ENCODE measurements at regions not wholly inside any gene's neighbourhood (a gene's known extent, or its start where the extent isn't known, plus 50 kb on each side); places are given as distances from the start of the nearest gene placed in this dataset.
"Not testable (repeated sequence)": the region's sequence is repeated elsewhere in the genome, so short reads cannot be mapped to it uniquely, and the experiment has no call there.

GRCh38 chrX:93868289-93868965 lies 194.4 kb downstream of the FAM133A start:
- Histone ChIP-seq H3K9me3 (ENCODE audit: control insufficient read depth, low read length) (no peaks in the 10 kb centered on the region), H3K4me3 (ENCODE audit: low read length) (no peak overlapping the region), H3K9ac (ENCODE audit: low read length) (no peak overlapping the region), H3K36me3 (ENCODE audit: control insufficient read depth, insufficient read depth, low read length, severe bottlenecking) (no peaks in the 10 kb centered on the region), H3K4me1 (ENCODE audit: control insufficient read depth, insufficient read depth, low read length) (no peaks in the 10 kb centered on the region), H3K27me3 (replicated peaks; ENCODE audit: control insufficient read depth, insufficient read depth, low read length) (peaks cover 16% of the 10 kb centered on the region)
- DNase-seq (ENCODE audit: low read depth): no peak

- no peaks in the 10 kb centered on the region for H3K4me1 ChIP-seq (ENCODE audit: control insufficient read depth, insufficient read depth, low read length)
- H3K4me3 ChIP-seq (ENCODE audit: low read length): no peak overlapping the region
- peaks cover 8% of the 10 kb centered on the region for H3K27me3 ChIP-seq (replicated peaks; ENCODE audit: control insufficient read depth, insufficient read depth, low read length)
- H3K9ac ChIP-seq (ENCODE audit: low read length): no peak overlapping the region
- H3K9me3 ChIP-seq (ENCODE audit: control insufficient read depth, low read length): peaks cover 13% of the 10 kb centered on the region
- peak; percentile 39 for DNase-seq (ENCODE audit: low read depth)
- H3K36me3 ChIP-seq (ENCODE audit: control insufficient read depth, insufficient read depth, low read length, severe bottlenecking): no peaks in the 10 kb centered on the region
These were observed 200.5 kb downstream of the FAM133A start for GRCh38 chrX:93874554-93874953.

- DNase-seq (ENCODE audit: low read depth): no peak
- H3K4me3 ChIP-seq (ENCODE audit: low read length): no peak overlapping the region
- H3K4me1 ChIP-seq (ENCODE audit: control insufficient read depth, insufficient read depth, low read length): no peaks in the 10 kb centered on the region
- peaks cover 8% of the 10 kb centered on the region for H3K27me3 ChIP-seq (replicated peaks; ENCODE audit: control insufficient read depth, insufficient read depth, low read length)
- H3K36me3 ChIP-seq (ENCODE audit: control insufficient read depth, insufficient read depth, low read length, severe bottlenecking): no peaks in the 10 kb centered on the region
- peaks cover 13% of the 10 kb centered on the region for H3K9me3 ChIP-seq (ENCODE audit: control insufficient read depth, low read length)
- no peak overlapping the region for H3K9ac ChIP-seq (ENCODE audit: low read length)
These were observed 201.7 kb downstream of the FAM133A start for GRCh38 chrX:93875621-93876282.

- H3K36me3 ChIP-seq (ENCODE audit: control insufficient read depth, insufficient read depth, low read length, severe bottlenecking); H3K9ac ChIP-seq (ENCODE audit: low read length); DNase-seq (ENCODE audit: low read depth); H3K4me3 ChIP-seq (ENCODE audit: low read length); H3K4me1 ChIP-seq (ENCODE audit: control insufficient read depth, insufficient read depth, low read length); H3K9me3 ChIP-seq (ENCODE audit: control insufficient read depth, low read length); H3K27me3 ChIP-seq (replicated peaks; ENCODE audit: control insufficient read depth, insufficient read depth, low read length): not testable (repeated sequence)
These were observed 247.0 kb downstream of the FAM133A start for GRCh38 chrX:93921041-93921440.

- Histone ChIP-seq H3K4me3 (ENCODE audit: low read length) (no peak overlapping the region), H3K9ac (ENCODE audit: low read length) (no peak overlapping the region), H3K9me3 (ENCODE audit: control insufficient read depth, low read length) (no peaks in the 10 kb centered on the region), H3K4me1 (ENCODE audit: control insufficient read depth, insufficient read depth, low read length) (no peaks in the 10 kb centered on the region), H3K36me3 (ENCODE audit: control insufficient read depth, insufficient read depth, low read length, severe bottlenecking) (no peaks in the 10 kb centered on the region), H3K27me3 (replicated peaks; ENCODE audit: control insufficient read depth, insufficient read depth, low read length) (no peaks in the 10 kb centered on the region)
- DNase-seq (ENCODE audit: low read depth): no peak
These were observed 258.6 kb downstream of the FAM133A start for GRCh38 chrX:93932471-93933220.

GRCh38 chrX:93977641-93978040 lies 303.6 kb downstream of the FAM133A start:
- no peak overlapping the region for H3K4me3 ChIP-seq (ENCODE audit: low read length)
- H3K9me3 ChIP-seq (ENCODE audit: control insufficient read depth, low read length): peaks cover 15% of the 10 kb centered on the region
- DNase-seq (ENCODE audit: low read depth): no peak
- H3K9ac ChIP-seq (ENCODE audit: low read length): no peak overlapping the region
- no peaks in the 10 kb centered on the region for H3K4me1 ChIP-seq (ENCODE audit: control insufficient read depth, insufficient read depth, low read length)
- no peaks in the 10 kb centered on the region for H3K27me3 ChIP-seq (replicated peaks; ENCODE audit: control insufficient read depth, insufficient read depth, low read length)
- H3K36me3 ChIP-seq (ENCODE audit: control insufficient read depth, insufficient read depth, low read length, severe bottlenecking): no peaks in the 10 kb centered on the region

- H3K4me3 ChIP-seq (ENCODE audit: low read length): no peak overlapping the region
- H3K27me3 ChIP-seq (replicated peaks; ENCODE audit: control insufficient read depth, insufficient read depth, low read length): no peaks in the 10 kb centered on the region
- peaks cover 7% of the 10 kb centered on the region for H3K9me3 ChIP-seq (ENCODE audit: control insufficient read depth, low read length)
- DNase-seq (ENCODE audit: low read depth): no peak
- H3K4me1 ChIP-seq (ENCODE audit: control insufficient read depth, insufficient read depth, low read length): no peaks in the 10 kb centered on the region
- no peaks in the 10 kb centered on the region for H3K36me3 ChIP-seq (ENCODE audit: control insufficient read depth, insufficient read depth, low read length, severe bottlenecking)
- no peak overlapping the region for H3K9ac ChIP-seq (ENCODE audit: low read length)
These were observed 311.6 kb downstream of the FAM133A start for GRCh38 chrX:93985344-93986307.

Data from adipocyte (in vitro differentiated cells).